ENCODE measurements at regions not wholly inside any gene's neighbourhood (a gene's known extent, or its start where the extent isn't known, plus 50 kb on each side); places are given as distances from the start of the nearest gene placed in this dataset.
"Not testable (repeated sequence)": the region's sequence is repeated elsewhere in the genome, so short reads cannot be mapped to it uniquely, and the experiment has no call there.

- DNase-seq: no peak
Observed at GRCh38 chr2:236346366-236346765, 82.2 kb upstream of the ASB18 start.

DNA sequence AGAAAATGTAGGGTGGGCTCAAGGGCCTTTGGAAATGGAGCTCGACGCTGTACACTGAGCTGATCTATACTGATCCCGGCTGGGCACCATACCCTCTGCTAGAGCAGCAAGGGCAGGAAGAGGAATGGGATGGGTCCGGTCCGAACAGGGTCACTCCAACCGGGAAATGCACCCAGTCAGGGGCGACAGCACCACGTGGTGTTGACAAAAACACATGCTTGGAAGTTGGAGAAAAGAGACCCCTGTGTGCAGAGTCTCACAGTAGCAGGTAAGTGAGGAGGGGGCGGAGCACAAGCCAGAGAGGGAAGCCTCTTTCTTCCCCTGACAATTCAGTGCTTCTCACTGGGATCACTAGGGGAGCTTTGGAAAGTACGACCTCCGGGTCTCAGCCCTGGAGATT lies 84.1 kb upstream of the ASB18 start:
- DNase-seq: no peak

DNA sequence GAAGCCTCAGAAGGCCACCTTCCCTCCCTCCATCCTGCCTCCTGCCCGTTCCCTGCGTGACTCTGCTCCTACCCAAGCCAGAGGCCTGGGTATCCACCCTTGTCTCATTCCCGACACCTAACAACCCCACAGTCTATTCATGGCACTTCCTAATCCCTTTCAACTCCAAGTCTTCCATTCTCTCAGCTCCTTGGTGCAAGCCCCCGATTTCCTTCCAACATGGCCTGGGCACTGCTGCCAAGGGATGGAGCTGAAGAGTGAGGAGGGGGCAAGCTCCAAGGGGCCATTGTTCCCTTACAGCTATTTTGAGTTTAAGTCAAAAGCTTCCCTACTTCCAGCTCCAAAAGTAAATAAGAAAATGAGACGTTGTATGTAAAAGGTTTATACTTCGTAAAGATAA lies 84.8 kb upstream of the ASB18 start:
- no peak for DNase-seq

DNA sequence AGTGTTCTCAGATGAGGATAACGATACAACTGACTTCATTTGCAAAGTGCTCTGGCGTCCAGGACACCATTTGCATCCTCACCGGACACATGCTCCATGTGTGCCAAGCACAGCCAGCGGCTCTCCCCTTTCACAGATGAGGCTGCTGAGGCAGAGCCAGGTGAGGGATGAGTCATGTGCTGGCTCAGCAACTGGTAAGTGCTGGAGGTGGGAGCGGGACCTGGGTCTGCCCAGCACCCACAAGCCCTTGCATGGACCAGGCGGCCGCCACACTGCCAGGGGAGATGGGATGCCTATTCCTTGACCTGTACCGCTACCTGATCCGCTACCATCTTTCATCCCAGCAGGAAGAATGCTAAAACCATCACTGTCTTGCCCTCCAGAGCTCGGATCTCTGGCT lies 86.2 kb upstream of the ASB18 start:
- DNase-seq: no peak

DNA sequence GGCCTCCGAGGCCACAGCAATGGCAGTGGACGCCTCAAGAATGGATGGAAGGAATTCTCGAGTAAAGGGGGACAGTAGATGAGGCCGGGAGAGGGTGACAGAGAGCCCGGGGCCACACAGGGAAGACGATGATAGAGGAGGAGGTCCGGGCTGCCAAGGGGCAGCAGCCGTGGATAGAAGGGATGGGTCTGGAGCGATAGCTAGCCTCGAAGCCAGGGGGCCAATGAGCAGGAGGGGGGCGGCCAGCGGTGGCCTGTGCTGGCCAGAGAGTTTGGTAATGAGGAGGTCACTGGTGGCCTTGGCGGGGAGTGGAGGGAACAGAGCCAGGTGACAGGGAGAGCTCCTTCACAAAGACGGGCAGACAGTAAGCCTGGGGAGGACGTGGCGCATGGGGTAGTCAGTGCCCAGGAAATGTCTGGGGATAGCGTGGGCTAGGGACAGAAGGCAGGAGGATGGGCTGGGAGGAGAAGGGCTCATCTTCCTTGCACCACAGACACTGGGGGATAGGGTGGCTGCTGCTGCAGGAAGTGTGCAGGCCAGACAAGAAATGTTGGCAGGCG lies 87.8 kb upstream of the ASB18 start:
- no peak for DNase-seq

- DNase-seq: peak in 2 of 58 donors; percentile 17 to 35
Observed at GRCh38 chr2:236352761-236353593, 88.8 kb upstream of the ASB18 start.

- DNase-seq: no peak
Observed at GRCh38 chr2:236353594-236353942, 89.4 kb upstream of the ASB18 start.

GRCh38 chr2:236354056-236354940 lies 90.1 kb upstream of the ASB18 start:
- DNase-seq: no peak

- no peak for DNase-seq
Observed at GRCh38 chr2:236354973-236355595, 90.9 kb upstream of the ASB18 start.

GRCh38 chr2:236355911-236356310 lies 91.7 kb upstream of the ASB18 start:
- no peak for DNase-seq

- DNase-seq: not testable (repeated sequence)
Observed at GRCh38 chr2:236356321-236356720, 92.1 kb upstream of the ASB18 start.

- not testable (repeated sequence) for DNase-seq
Observed at GRCh38 chr2:236358482-236358881, 94.3 kb upstream of the ASB18 start.

- no peak for DNase-seq
Observed at GRCh38 chr2:236359426-236360045, 95.3 kb upstream of the ASB18 start.

DNA sequence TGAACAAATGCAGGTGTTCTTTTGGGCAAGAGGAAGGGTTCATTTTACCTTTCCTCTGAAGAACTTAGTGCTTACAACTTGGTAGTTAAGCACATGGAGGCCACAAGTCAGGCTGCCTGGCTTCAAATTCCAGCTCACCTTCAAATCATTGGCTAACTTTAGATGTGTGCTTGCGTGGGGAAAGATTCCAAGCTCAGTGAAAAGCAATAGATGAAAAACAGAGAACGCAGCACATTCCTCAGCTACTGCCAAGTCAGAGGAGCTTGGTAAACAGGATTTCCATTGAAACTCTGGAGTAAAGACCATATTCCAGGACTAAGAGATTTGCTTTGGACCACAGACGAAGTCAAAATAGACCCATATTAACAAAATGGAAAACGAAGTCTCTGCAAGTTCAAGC lies 96.3 kb upstream of the ASB18 start:
- peak in 2 of 58 donors; percentile 16 to 61 for DNase-seq

DNA sequence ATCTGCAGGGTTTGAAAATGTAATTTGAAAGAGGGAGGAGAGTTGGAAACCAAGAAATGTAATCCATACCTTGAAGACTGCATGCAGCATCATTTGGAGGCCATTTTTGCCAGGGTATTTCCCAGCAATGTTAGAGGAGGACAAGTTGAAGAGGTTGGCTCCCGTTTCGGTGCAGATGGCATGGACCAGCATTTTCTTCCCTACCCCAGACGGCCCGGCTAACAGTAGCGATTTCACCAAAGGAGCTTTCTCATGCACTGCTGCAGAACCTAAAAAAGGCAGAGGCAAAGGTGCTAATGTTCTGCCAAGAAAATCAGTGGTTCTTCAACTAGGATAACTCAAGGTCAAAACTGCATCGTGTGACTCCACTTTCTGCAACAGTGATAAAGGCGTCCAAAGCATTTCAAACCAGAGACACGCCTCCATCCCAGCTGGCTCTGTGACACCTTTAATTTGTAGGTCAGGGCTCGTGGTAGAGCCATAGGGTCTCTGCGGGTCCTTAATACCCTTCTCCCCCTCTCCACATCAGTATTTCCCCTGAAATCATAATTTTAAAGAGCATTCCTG lies 99.6 kb upstream of the ASB18 start:
- no peak for DNase-seq

DNA sequence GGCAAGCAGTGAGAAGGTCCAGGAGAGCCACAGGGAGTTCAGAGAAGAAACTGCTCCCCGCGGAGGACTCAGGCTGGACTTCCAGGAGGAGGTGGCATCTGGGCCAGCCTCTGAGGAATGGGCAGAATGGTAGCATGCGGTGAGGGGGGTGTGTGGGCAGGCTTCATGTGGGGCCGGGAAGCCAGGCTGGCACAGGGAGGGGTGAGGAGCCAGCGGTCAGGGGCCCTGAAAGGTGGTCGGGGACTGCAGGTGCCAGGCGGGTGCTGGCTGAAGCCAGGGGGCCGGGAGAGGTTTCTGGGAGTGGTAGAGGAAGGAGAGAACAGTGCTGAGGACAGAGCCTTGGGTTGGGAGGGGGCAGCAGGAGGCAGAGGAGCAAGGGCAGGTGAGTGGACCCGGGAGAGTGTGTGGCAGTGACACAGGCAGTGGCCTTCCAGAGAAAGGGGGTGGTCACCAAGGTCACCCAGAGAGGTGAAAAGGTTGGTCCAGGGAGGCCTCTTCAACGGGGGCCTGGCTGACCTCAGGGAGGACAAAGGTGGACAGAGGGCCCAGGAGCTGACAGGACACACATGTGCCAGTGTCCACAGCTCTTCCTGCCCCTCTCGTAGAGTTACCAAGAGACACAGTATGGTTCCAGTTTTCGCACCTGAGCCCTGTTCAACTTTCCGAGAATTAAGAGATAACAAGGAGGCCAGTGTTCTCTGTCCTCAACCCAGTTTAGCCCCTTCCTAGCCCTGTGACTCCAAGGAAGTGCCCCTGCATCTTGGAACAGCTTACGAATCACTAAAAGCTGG lies 101.2 kb upstream of the ASB18 start:
- DNase-seq: no peak

DNA sequence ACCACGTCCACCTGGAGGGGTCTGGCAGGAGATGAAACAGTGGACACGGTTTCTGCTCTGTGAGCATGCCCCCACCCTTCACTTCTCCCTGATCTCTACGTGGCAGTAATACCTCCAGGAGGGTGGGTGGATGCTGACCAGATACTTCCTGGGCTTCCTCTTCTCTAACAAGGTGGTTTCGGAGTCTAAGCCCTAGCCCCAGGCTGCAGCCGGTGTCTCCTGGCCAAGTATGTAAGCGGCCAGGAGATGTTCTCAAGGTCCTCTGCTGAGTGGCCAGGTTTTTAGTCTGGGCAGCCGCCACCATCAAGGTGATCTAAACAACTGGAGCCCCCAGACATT lies 101.8 kb upstream of the ASB18 start:
- DNase-seq: no peak

- no peak for DNase-seq
Observed at GRCh38 chr2:236366397-236366796, 102.2 kb upstream of the ASB18 start.

GRCh38 chr2:236367506-236368289 lies 103.5 kb upstream of the ASB18 start:
- DNase-seq: no peak
